DND-41 (cell line): ENCODE measurements at regions not wholly inside any gene's neighbourhood (a gene's known extent, or its start where the extent isn't known, plus 50 kb on each side); places are given as distances from the start of the nearest gene placed in this dataset.

Experiments
- ATAC-seq: fragments of 200-7000 bp; cut with Tn5 transposase; 3 replicates; pipeline ENCODE4 v1.9.1; 2021; ENCODE audit warnings: low read depth; ENCODE audit not compliant: insufficient read depth
- DNase-seq: peaks from one replicate; pipeline ENCODE4 v3.0.0-alpha.2; 2020
- H2AFZ ChIP-seq: 2 replicates; pipeline ENCODE4 v1.6.0; 2012; ENCODE audit warnings: low read depth, low read length
- H3K27ac ChIP-seq: 2 replicates; pipeline ENCODE4 v1.5.1; 2012; ENCODE audit warnings: low read length, inconsistent platforms
- H3K27me3 ChIP-seq: fragments of 200-600 bp; sonication (generic); 2 replicates; pipeline ENCODE4 v1.6.0; 2012; ENCODE audit warnings: low read length, mild to moderate bottlenecking, inconsistent platforms; ENCODE audit not compliant: insufficient read depth, poor library complexity
- H3K36me3 ChIP-seq: 2 replicates; pipeline ENCODE4 v1.5.1; 2012; ENCODE audit warnings: low read length, inconsistent platforms; ENCODE audit not compliant: insufficient read depth
- H3K4me1 ChIP-seq: 2 replicates; pipeline ENCODE4 v1.5.1; 2012; ENCODE audit warnings: mild to moderate bottlenecking, low read length; ENCODE audit not compliant: insufficient read depth
- H3K4me2 ChIP-seq: 2 replicates; pipeline ENCODE4 v1.6.0; 2012; ENCODE audit warnings: mild to moderate bottlenecking, moderate library complexity, low read length, inconsistent platforms; ENCODE audit not compliant: insufficient read depth
- H3K4me3 ChIP-seq, 2 experiments: fragments of 200-600 bp in 1 of 2; shearing (Covaris generic) in 1 of 2; 2 replicates each; pipeline ENCODE4 v1.5.1; 2012 to 2016; ENCODE audit warnings: inconsistent platforms in 2 of 2, low read length in 2 of 2, mild to moderate bottlenecking in 2 of 2, low read depth in 1 of 2, moderate library complexity in 1 of 2
- H3K79me2 ChIP-seq: 2 replicates; pipeline ENCODE4 v1.6.0; 2012; ENCODE audit warnings: low read length, inconsistent platforms; ENCODE audit not compliant: insufficient read depth
- H3K9ac ChIP-seq: 2 replicates; pipeline ENCODE4 v1.6.0; 2012; ENCODE audit warnings: low read depth, mild to moderate bottlenecking, inconsistent platforms, low read length, moderate library complexity
- H3K9me3 ChIP-seq: 2 replicates; pipeline ENCODE4 v1.5.1; 2012; ENCODE audit warnings: low read length, moderate library complexity, mild to moderate bottlenecking, inconsistent platforms; ENCODE audit not compliant: insufficient read depth, severe bottlenecking
- H4K20me1 ChIP-seq: 2 replicates; pipeline ENCODE4 v1.6.0; 2012; ENCODE audit warnings: low read length; ENCODE audit not compliant: insufficient read depth
- CTCF ChIP-seq: IDR thresholded peaks from 2 replicates; pipeline ENCODE4 v1.5.1; 2012; ENCODE audit warnings: borderline replicate concordance, low read length, moderate library complexity, mild to moderate bottlenecking; ENCODE audit not compliant: poor library complexity, severe bottlenecking; ENCODE audit errors: extremely low read depth
- EZH2 ChIP-seq: IDR thresholded peaks from 3 replicates; pipeline ENCODE4 v1.6.1; 2012; ENCODE audit warnings: borderline replicate concordance, low read depth, mild to moderate bottlenecking, moderate library complexity, low read length, inconsistent platforms; ENCODE audit not compliant: severe bottlenecking

- H3K27me3 ChIP-seq = no peaks in the 10 kb centered on the region
- H3K27ac ChIP-seq = no peak overlapping the region
- ATAC-seq = no peak
- no peak overlapping the region for H3K9ac ChIP-seq
- no peak overlapping the region for H2AFZ ChIP-seq
- H3K9me3 ChIP-seq = no peaks in the 10 kb centered on the region
- H3K79me2 ChIP-seq = no peaks in the 10 kb centered on the region
- H4K20me1 ChIP-seq = no peaks in the 10 kb centered on the region
- H3K4me1 ChIP-seq = no peaks in the 10 kb centered on the region
- no peaks in the 10 kb centered on the region for H3K36me3 ChIP-seq
- TF ChIP-seq CTCF (no peak), EZH2 (no peak)
- no peak for DNase-seq
- H3K4me3 ChIP-seq = no peak overlapping the region
- no peak overlapping the region for H3K4me2 ChIP-seq
Observed at GRCh38 chr16:62700426-62701294, 664.4 kb upstream of the CDH8 start.

GRCh38 chr16:62692685-62693084 lies 656.4 kb upstream of the CDH8 start:
- no peaks in the 10 kb centered on the region for H3K27me3 ChIP-seq
- peaks cover 7% of the 10 kb centered on the region for H3K9me3 ChIP-seq
- no peak overlapping the region for H3K27ac ChIP-seq
- H4K20me1 ChIP-seq = no peaks in the 10 kb centered on the region
- DNase-seq = no peak
- H2AFZ ChIP-seq = no peak overlapping the region
- H3K4me1 ChIP-seq = no peaks in the 10 kb centered on the region
- no peaks in the 10 kb centered on the region for H3K79me2 ChIP-seq
- H3K36me3 ChIP-seq = no peaks in the 10 kb centered on the region
- TF ChIP-seq CTCF (no peak), EZH2 (no peak)
- no peak overlapping the region for H3K4me3 ChIP-seq
- H3K4me2 ChIP-seq = no peak overlapping the region
- ATAC-seq = no peak
- H3K9ac ChIP-seq = no peak overlapping the region

GRCh38 chr16:62681819-62682218 lies 645.6 kb upstream of the CDH8 start:
- Histone ChIP-seq H3K4me3 (no peak overlapping the region), H3K4me1 (no peaks in the 10 kb centered on the region), H3K9me3 (peaks cover 43% of the 10 kb centered on the region), H3K36me3 (no peaks in the 10 kb centered on the region), H2AFZ (no peak overlapping the region), H3K9ac (no peak overlapping the region), H3K79me2 (no peaks in the 10 kb centered on the region), H3K27ac (no peak overlapping the region), H3K4me2 (no peak overlapping the region), H4K20me1 (no peaks in the 10 kb centered on the region), H3K27me3 (no peaks in the 10 kb centered on the region)
- no peak for DNase-seq
- no peak for TF ChIP-seq CTCF
- no peak for TF ChIP-seq EZH2
- no peak for ATAC-seq
